Activated T-helper 2 cell treated with anti-CD3 and anti-CD28 coated beads, Interferon-gamma antibody, Interleukin-2, Interleukin-4, amounts not matched to agents 10 μg/mL and 5 μg/mL and 100 μg/mL, durations not matched to agents 14 hours and 24 hours and 36 hours (primary cell): ENCODE measurements at regions not wholly inside any gene's neighbourhood (a gene's known extent, or its start where the extent isn't known, plus 50 kb on each side); places are given as distances from the start of the nearest gene placed in this dataset.

ENCODE experiments used
- DNase-seq: peaks from one replicate; pipeline ENCODE4 v3.0.0; 2021; ENCODE audit warnings: low spot score
- H3K27ac Mint-ChIP-seq: one replicate; pipeline ENCODE4 v1.8.0; 2021; ENCODE audit warnings: mixed read lengths
- H3K27me3 Mint-ChIP-seq: one replicate; pipeline ENCODE4 v1.8.0; 2021; ENCODE audit warnings: low read depth, mixed read lengths
- H3K36me3 Mint-ChIP-seq: one replicate; pipeline ENCODE4 v1.8.0; 2021; ENCODE audit warnings: low read depth, mixed read lengths
- H3K4me1 Mint-ChIP-seq: one replicate; pipeline ENCODE4 v1.8.0; 2021; ENCODE audit warnings: low read depth, mixed read lengths
- H3K4me3 Mint-ChIP-seq: one replicate; pipeline ENCODE4 v1.8.0; 2021; ENCODE audit warnings: low read depth, mild to moderate bottlenecking, moderate library complexity, mixed read lengths
- H3K9me3 Mint-ChIP-seq: one replicate; pipeline ENCODE4 v1.8.0; 2021; ENCODE audit warnings: mixed read lengths
- intact Hi-C: fragments of 100-400 bp; cut with micrococcal nuclease; formaldehyde crosslinking; loops from one replicate; pipeline ENCODE4 v1.15.1; 2023

GRCh38 chr5:1668141-1668721 is 131.4 kb downstream of the MRPL36 start:
- Mint-ChIP-seq H3K9me3 (no peaks in the 10 kb centered on the region), H3K27me3 (peaks cover 60% of the 10 kb centered on the region), H3K4me3 (no peak overlapping the region), H3K36me3 (no peaks in the 10 kb centered on the region), H3K4me1 (peaks cover 7% of the 10 kb centered on the region), H3K27ac (no peak overlapping the region)
- no peak for DNase-seq
- intact Hi-C loops: no loop called here

DNA sequence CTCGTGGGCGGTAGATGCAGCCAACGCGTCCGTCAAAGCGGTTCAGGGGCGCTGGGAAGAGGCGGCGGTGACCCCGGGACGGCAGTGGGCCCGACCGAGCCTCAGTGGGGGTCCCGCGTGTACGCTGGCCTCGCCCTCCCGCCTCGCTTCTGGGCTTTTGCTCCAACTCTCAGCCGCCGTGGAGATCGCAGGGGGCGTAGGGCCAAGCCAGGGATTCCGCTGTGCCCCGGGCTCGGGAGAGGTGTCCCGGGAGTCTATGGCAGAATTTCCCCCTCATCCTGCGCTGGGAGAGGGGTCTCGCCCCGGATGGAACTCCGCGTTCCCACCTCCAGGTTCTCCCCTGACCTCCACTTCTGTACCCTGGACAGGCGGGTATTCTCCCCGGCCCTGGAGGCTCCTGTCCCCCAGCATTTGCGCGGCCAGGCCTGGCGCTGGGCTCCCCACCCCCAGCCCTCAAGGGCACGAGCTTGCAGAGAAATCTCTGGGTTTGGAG is 131.9 kb downstream of the MRPL36 start:
- H3K27me3 Mint-ChIP-seq: peaks cover 54% of the 10 kb centered on the region
- no peaks in the 10 kb centered on the region for H3K9me3 Mint-ChIP-seq
- H3K27ac Mint-ChIP-seq: no peak overlapping the region
- no peak for DNase-seq
- no peaks in the 10 kb centered on the region for H3K36me3 Mint-ChIP-seq
- H3K4me1 Mint-ChIP-seq: peaks cover 7% of the 10 kb centered on the region
- intact Hi-C loops: no loop called here
- H3K4me3 Mint-ChIP-seq: no peak overlapping the region

DNA sequence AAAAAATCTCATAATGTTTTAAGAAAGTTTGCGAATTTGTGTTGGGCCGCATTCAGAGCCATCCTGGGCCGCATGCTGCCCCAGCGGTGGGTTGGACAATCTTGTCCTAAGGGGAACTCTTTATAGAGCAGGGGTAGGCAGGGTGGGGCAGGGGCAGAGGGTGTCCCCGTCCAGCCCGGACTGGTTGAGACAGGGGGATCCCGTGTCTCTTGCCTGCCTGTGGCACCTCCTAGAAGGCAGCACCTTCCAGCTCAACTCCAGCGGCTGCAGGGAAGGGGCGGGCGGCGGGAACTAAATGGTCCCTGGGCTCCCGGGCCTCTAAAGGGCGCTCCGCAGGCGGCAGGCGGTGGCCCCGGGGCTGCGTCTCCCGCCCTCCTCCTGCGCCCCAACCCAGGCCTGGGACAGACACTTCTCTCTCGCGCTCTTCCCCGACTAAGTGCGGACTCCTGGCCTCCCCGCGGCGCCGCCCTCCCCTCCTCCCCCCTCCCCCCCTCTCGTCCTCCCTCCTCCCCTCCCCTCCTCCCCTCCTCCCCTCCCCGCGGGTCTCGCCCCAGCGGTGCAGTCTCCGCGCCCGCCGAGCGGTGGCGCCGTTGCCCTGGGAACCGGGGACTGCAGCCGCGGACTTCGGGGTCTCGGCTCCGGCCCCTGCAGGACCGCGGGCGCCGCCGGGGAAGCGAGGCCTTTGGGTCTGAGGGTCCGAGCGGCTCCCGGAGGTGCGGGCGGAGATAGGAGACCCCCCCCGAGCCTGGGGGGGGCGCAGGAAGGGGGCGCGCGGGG is 132.6 kb downstream of the MRPL36 start:
- no peak overlapping the region for H3K4me3 Mint-ChIP-seq
- intact Hi-C loops: no loop called here
- peaks cover 48% of the 10 kb centered on the region for H3K27me3 Mint-ChIP-seq
- DNase-seq: no peak
- no peaks in the 10 kb centered on the region for H3K36me3 Mint-ChIP-seq
- H3K27ac Mint-ChIP-seq: no peak overlapping the region
- H3K9me3 Mint-ChIP-seq: no peaks in the 10 kb centered on the region
- H3K4me1 Mint-ChIP-seq: peaks cover 7% of the 10 kb centered on the region

GRCh38 chr5:1666221-1666620 is 133.4 kb downstream of the MRPL36 start:
- no peaks in the 10 kb centered on the region for H3K36me3 Mint-ChIP-seq
- H3K4me1 Mint-ChIP-seq: peaks cover 7% of the 10 kb centered on the region
- H3K4me3 Mint-ChIP-seq: no peak overlapping the region
- no peak overlapping the region for H3K27ac Mint-ChIP-seq
- peaks cover 44% of the 10 kb centered on the region for H3K27me3 Mint-ChIP-seq
- DNase-seq: no peak
- intact Hi-C loops: no loop called here
- H3K9me3 Mint-ChIP-seq: no peaks in the 10 kb centered on the region

DNA sequence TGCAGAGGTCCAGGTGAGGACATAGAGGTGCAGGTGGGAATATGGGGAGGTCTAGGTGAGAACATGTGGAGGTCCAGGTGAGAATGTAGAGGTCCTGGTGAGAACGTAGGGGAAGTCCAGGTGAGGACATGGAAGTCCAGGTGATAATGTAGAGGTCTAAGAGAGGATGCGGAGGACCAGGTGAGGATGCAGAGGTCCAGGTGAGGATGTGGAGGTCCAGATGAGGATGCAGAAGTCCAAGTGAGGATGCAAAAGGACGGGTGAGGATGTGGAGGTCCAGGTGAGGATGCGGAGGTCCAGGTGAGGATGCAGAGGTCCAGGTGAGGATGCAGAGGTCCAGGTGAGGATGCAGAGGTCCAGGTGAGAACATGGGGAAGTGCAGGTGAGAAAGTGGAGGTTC is 133.8 kb downstream of the MRPL36 start:
- Mint-ChIP-seq H3K4me1 (peaks cover 7% of the 10 kb centered on the region), H3K9me3 (no peaks in the 10 kb centered on the region), H3K4me3 (no peak overlapping the region), H3K36me3 (no peaks in the 10 kb centered on the region), H3K27me3 (peaks cover 44% of the 10 kb centered on the region), H3K27ac (no peak overlapping the region)
- intact Hi-C loops: no loop called here
- DNase-seq: no peak

- intact Hi-C loops: no loop called here
- Mint-ChIP-seq H3K27ac (no peak overlapping the region), H3K27me3 (peaks cover 42% of the 10 kb centered on the region), H3K4me1 (peaks cover 7% of the 10 kb centered on the region), H3K4me3 (no peak overlapping the region), H3K36me3 (no peaks in the 10 kb centered on the region), H3K9me3 (no peaks in the 10 kb centered on the region)
- no peak for DNase-seq
Measured at GRCh38 chr5:1665231-1665630, 134.4 kb downstream of the MRPL36 start.

DNA sequence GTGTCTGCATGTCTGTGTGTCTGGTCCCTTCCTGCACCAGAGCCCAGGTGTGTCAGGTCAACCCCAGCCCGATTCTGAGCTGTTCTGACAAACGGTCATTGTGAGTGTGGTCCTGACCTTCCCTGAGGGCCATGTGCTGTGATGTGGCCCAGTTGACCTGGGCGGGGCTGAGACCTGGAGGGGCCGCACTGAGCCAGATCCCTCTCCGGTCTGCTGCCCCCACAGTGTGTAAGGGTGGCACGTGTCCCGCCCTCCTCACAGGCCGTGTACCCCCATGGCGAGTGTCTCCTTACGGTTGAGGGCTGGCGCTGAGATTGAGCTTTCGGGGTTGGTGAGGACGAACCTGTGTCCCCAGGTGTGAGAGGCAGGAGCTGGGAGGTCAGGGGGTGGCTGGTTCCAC is 136.5 kb downstream of the MRPL36 start:
- Mint-ChIP-seq H3K36me3 (no peaks in the 10 kb centered on the region), H3K4me1 (peaks cover 6% of the 10 kb centered on the region), H3K27ac (no peak overlapping the region), H3K4me3 (no peak overlapping the region), H3K27me3 (peaks cover 28% of the 10 kb centered on the region), H3K9me3 (no peaks in the 10 kb centered on the region)
- intact Hi-C loops: no loop called here
- DNase-seq: no peak

DNA sequence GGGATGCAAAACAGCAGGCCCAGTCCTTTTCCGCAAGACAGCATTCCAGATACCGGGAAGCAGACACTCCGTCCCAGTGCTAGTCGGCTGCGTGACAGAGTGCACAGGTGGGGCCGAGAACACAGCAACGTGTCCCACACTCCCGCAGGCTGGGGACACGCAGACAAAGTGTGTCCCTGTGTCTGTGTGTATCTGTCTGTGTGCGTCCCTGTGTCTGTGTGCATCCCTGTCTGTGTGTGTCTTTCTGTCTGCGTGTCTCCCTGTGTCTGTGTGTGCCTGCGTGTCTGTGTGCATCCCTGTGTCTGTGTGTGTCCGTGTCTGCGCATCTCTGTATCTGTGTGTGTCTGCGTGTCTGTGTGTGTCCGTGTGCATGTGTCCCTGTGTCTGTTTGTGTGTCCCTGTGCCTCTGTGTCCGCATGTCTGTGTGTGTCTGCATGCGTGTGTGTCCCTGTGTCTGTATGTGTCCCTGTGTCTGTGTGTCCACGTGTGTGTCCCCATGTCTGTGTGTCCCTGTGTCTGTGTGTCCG is 137.0 kb downstream of the MRPL36 start:
- intact Hi-C loops: no loop called here
- no peak for DNase-seq
- Mint-ChIP-seq H3K36me3 (no peaks in the 10 kb centered on the region), H3K4me1 (peaks cover 5% of the 10 kb centered on the region), H3K27ac (no peak overlapping the region), H3K9me3 (no peaks in the 10 kb centered on the region), H3K4me3 (no peak overlapping the region), H3K27me3 (peaks cover 26% of the 10 kb centered on the region)

GRCh38 chr5:1661831-1662558 is 137.6 kb downstream of the MRPL36 start:
- no peak for DNase-seq
- Mint-ChIP-seq H3K9me3 (no peaks in the 10 kb centered on the region), H3K4me1 (peaks cover 5% of the 10 kb centered on the region), H3K27me3 (peaks cover 26% of the 10 kb centered on the region), H3K36me3 (no peaks in the 10 kb centered on the region), H3K4me3 (no peak overlapping the region), H3K27ac (no peak overlapping the region)
- intact Hi-C loops: no loop called here

GRCh38 chr5:1661311-1661710 is 137.6 kb upstream of the LPCAT1 start:
- no peaks in the 10 kb centered on the region for H3K9me3 Mint-ChIP-seq
- no peaks in the 10 kb centered on the region for H3K36me3 Mint-ChIP-seq
- DNase-seq: no peak
- intact Hi-C loops: no loop called here
- peaks cover 20% of the 10 kb centered on the region for H3K27me3 Mint-ChIP-seq
- peaks cover 2% of the 10 kb centered on the region for H3K4me1 Mint-ChIP-seq
- no peak overlapping the region for H3K27ac Mint-ChIP-seq
- H3K4me3 Mint-ChIP-seq: no peak overlapping the region

GRCh38 chr5:1660511-1660910 is 136.8 kb upstream of the LPCAT1 start:
- Mint-ChIP-seq H3K4me3 (no peak overlapping the region), H3K36me3 (no peaks in the 10 kb centered on the region), H3K4me1 (no peaks in the 10 kb centered on the region), H3K9me3 (no peaks in the 10 kb centered on the region), H3K27me3 (peaks cover 12% of the 10 kb centered on the region), H3K27ac (no peak overlapping the region)
- no peak for DNase-seq
- intact Hi-C loops: no loop called here

GRCh38 chr5:1660001-1660400 is 136.2 kb upstream of the LPCAT1 start:
- H3K4me1 Mint-ChIP-seq: no peaks in the 10 kb centered on the region
- H3K27ac Mint-ChIP-seq: no peak overlapping the region
- H3K27me3 Mint-ChIP-seq: peaks cover 7% of the 10 kb centered on the region
- no peak overlapping the region for H3K4me3 Mint-ChIP-seq
- intact Hi-C loops: no loop called here
- H3K9me3 Mint-ChIP-seq: no peaks in the 10 kb centered on the region
- H3K36me3 Mint-ChIP-seq: no peaks in the 10 kb centered on the region
- DNase-seq: no peak
